GM19025 (cell line): ENCODE measurements at regions not wholly inside any gene's neighbourhood (a gene's known extent, or its start where the extent isn't known, plus 50 kb on each side); places are given as distances from the start of the nearest gene placed in this dataset.

ENCODE experiments used
- ATAC-seq: cut with Tn5 transposase; IDR thresholded peaks from one replicate; pipeline ENCODE4 v1.9.1; 2021; ENCODE audit warnings: mild to moderate bottlenecking, low read depth, moderate library complexity; ENCODE audit not compliant: unreplicated experiment

DNA sequence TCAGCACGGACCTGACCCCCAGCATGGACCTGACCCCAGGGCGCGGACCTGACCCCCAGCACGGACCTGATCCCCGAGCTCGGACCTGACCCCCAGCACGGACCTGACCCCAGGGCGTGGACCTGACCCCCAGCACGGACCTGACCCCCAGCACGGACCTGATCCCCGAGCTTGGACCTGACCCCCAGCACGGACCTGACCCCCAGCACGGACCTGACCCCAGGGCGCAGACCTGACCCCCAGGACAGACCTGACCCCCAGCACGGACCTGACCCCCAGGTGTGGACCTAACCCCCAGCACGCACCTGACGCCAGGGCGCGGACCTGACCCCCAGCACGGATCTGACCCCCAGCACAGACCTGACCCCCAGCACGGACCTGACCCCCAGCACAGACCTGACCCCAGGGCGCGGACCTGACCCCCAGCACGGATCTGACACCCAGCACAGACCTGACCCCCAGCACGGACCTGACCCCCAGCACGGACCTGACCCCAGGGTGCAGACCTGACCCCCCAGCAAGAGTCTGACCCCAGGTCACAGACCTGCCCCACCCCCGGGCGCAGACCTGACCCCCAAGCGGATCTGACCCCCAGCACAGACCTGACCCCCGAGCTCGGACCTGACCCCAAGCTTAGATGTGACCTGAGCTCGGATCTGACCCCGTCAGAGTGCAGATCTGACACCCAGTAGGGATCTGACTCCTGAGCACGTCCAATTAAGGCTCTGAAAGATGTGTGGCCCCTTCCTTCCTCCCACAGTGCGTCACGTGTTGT lies 98.7 kb downstream of the C16orf95 start:
- no peak for ATAC-seq

DNA sequence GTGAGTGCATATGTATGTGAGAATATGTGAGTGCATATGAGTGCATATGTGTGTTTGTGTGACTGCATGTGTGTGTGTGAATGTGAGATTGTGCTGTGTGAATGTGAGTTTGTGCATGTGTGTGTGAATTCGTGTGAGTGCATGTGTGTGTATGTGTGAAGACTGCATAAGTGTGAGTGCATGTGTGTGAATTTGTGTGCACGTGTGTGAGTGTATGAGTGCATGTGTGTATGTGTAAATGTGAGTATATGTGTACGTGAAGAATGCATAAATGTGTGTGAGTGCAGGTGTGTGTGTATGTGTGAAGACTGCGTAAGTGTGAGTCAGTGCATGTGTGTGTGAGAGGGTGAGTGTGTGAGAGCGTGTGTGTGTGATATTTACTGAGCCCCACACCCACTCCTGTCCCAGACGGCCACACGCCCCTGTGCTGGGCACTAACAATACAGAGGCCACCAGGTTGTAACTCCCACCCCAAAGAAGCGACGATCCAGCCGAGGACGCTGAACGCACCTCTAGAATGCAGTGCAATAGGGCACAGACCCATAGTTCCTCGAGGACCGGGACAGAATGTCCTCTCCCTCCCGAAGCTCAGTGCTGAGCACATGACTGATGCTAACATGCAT lies 97.8 kb downstream of the C16orf95 start:
- ATAC-seq, result no peak

DNA sequence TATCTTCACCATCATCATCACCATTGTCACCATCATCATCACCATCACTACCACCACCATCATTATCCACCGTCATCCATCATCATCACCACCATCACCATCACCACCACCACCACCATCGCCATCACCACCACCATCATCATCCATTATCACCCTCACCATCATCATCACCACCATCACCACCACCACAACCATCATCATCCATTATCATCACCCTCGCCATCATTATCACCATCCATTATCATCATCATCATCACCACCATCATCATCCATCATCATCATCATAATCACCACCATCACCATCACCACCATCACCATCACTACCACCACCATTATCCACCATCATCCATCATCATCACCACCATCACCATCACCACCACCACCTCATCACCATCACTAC lies 95.6 kb downstream of the C16orf95 start:
- ATAC-seq, result no peak

DNA sequence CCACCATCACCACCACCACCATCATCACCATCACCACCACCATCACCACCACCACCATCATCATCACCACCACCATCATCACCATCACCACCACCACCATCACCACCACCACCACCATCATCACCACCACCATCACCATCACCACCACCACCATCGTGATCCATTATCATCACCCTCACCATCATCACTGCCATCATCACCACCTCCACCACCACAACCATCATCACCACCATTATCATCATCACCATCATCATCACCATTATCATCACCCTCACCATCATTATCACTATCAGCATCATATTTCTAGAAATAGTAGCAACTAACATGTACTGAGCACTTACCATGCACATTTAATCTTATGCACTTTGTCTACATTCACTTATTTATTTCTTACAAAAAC lies 94.9 kb downstream of the C16orf95 start:
- ATAC-seq, result no peak

DNA sequence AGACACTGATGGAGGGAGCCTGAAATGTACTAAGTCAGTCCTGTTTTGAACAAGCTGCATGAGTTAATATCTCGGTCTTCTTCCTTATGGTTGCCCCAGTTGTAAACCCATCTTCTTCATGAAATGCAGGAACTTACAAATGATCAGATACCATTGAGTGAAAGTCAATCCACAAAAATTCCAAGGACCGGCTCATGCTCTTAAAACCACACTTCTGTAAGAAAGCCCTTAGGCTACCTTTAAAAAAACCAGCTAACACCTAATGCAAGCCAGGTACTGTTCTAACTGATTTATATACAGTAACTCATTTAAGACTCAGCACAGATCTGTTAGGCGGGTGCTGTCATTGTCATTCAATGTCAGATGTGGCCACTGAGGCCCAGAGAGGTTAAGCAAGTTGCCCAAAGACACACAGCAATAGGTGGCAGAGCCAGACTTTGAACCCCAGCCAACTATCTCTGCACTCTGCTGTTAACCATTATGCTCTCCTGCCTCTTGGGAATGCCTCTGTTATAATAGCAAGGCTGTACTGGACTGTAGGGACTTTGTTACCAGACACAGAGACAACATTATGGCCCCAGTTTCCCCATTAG lies 93.4 kb downstream of the C16orf95 start:
- no peak for ATAC-seq

DNA sequence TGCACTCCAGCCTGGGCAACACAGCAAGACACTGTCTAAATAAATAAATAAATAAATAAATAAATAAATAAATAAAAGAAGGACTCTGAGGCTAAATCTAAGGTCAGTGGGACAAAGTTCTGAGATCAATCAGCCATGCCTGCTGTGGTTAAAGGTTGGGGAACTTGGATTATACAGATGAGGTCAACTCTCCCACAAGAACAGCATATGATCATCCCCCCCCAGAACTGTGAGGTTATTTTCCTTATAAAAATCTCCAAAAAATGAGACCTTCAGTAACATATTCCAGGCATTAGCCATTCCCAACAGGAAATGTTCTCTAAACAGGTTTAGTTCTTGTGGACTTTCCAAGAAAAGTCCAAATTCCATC lies 90.3 kb downstream of the C16orf95 start:
- no peak for ATAC-seq

DNA sequence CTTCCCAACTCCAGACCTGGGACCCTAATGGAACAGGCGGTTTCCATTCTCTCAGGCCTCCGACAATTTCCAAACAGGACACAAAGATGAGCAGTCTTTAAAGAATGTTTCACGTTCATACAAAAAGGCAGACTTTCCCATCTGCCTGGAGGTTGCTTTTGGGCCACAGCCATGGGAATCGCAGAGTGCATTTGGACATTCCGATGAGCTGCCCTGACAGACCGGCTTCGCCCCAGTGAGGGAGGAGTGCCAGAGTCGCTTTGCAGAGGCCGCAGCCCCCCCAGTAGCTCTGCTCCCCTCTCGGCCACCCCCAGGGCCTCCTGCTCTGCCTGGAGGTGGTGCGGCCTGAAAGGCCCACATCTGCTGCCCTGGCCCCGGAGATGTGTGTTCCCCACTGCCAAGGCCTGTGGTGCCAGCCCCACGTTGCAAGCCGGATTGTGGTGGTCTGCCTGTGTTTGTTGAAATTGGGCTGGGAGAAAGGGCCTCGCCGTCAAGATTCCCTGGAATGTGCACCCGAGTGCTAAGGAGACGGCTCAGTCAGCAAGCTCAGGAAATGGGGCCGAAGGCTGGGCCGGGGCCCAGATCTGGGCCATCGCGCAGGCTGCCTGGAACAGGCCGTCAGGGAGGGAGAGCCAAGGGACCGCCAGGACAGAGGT lies 89.8 kb downstream of the C16orf95 start:
- no peak for ATAC-seq

DNA sequence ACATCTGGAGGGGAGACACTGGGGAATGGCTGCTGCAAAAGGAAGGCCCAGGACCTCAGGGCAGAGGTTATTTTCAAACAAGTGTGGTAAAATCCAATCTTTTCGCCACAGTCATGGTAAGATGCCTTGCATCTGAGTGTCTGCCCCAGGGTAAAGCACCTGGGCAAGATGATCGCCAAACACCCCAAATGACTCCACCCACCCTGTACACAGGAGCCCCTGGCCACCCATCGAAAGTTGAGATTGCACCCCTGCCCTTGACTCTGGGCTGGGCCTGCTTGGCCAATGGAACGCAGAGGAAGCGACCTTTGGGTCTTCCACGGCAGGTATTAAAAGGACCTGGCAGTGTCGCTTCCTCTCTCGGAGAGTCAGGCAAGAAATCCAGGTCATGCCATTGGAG lies 88.8 kb downstream of the C16orf95 start:
- no peak for ATAC-seq

DNA sequence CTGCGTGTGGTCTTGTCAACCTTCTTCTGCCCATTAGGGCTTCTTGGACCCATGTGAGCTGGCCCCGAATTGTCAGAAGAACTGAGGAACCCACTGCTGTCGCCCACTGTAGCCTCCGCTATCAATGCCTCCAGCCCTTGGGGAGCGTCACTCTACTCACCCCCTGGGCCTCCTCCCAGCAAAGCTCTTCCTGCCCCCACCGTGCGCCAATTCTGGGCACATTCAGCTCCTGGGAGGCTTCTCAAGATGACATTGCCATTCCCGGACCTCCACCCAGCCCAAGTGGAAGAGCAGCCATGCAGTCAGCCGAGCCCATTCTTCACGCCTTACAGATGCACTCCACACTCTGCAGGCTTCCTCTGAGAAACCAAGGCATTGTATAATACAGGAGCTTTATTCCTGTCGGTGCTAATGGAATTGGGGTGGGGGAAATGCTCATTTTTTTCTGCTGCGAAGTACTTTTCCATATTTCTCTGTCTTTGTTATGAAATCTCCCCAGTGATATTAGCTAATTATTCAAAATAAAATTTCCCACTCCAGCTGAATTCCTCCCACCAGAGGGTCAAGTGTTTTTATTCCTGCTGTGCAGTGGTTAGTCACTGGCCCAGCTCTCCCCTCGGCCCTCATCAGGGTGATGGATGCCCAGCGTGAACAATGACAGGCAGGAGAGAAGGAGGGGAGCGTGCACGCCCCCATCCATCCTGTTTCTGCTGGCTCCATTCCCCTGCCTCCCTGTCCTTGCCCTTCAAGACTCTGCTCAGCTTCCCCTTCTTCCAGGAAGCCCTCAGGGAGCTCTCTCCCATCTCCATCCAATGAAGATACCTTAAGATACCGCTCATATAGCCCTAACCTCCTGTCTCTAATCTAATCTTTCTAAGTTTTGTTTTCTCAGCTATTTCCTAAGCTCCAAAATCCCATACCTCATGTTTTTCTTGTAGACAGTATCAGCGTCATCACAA lies 87.7 kb downstream of the C16orf95 start:
- no peak for ATAC-seq

DNA sequence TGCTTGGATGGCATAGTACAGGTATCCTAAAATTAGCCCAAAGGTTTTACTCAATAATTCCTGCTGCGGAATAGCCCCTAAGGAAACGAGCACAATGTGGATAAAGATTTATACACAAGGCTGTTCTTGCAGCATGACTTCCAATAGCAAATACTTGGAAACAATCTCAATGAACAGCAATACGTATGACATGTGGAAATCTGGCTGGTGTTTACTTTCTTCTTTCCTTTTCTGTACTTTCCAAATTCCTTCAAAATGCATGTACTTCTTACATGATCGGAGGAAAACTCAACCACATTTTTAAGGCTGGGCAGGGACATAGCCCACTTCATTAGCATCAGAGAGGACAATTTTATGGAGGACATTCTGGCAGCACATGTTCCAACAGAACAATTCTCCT lies 86.6 kb downstream of the C16orf95 start:
- no peak for ATAC-seq

DNA sequence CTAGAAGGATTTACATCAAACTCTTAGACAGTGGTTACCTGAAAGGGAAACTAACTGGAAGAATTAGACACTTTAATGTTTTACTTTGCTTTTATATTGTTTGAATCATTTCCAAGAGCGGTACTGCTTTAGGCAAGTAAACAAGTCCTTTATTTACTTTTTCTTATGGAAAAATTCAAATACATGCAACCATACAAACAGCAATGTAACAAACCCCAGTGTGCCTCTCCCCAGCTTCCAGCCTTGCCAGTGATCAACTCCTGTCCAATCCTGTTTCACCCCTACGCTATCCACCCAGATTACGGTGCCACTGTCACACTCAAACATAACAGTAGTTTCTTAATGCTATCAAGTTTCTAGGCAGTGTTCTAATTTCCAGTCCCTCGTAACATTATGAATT lies 85.9 kb downstream of the C16orf95 start:
- ATAC-seq, result no peak

DNA sequence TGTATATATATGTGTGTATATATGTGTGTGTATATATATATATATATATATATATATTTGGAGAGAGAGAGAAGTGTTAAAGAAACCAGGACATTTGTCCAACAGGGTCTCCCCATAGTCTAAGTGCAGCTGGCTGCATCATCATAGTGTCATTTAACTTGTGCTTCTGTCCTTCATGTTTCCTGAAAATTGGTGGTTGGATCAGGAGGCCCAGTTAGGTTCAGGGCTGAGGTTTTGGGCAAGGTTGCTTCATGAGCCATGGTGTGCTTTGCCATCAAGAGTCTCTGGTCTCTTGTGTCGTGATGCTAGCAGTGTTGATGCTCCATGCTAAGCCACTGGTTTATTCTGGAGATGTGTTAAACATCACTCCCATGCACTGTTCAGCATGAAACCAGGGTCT lies 85.3 kb downstream of the C16orf95 start:
- no peak for ATAC-seq

DNA sequence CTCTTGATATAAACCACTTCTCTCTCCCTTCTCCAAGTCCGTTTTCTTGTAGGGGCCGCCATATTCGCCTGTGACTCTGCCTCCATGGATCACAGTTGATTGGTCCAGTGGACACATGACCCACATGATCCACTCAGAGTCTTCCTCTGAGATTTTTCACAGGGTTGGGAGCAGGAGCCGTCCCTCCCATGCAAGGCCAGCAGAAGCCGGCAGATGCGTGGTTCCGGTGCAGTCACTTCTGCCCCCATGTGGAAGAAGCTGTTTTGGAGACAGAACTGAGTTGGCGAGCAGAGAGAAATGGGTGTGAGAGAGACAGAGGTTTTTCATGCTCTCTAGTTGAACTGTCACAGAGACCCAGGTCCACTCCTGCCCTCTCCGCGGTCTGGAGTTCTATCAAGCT lies 83.3 kb downstream of the C16orf95 start:
- ATAC-seq, result no peak

DNA sequence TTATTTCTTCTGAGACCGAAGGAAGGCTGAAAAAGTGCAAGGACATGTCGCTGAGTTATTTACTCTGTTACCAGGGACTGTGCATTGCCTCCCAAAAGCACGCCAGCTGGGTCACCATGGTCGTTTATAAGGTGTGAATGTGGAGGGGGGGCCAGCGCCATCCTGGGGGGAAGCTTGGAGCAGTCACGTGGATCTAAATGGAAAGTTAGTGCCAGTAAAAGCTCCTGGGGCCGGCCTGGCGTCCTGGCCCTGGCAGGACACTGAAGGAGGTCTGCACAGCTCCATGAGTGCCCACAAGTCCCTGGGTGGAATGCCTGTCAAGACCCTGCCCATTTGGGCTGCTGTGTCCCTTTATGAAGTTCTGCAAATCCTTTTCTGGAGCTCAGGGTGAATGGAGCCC lies 82.6 kb downstream of the C16orf95 start:
- ATAC-seq, result no peak

DNA sequence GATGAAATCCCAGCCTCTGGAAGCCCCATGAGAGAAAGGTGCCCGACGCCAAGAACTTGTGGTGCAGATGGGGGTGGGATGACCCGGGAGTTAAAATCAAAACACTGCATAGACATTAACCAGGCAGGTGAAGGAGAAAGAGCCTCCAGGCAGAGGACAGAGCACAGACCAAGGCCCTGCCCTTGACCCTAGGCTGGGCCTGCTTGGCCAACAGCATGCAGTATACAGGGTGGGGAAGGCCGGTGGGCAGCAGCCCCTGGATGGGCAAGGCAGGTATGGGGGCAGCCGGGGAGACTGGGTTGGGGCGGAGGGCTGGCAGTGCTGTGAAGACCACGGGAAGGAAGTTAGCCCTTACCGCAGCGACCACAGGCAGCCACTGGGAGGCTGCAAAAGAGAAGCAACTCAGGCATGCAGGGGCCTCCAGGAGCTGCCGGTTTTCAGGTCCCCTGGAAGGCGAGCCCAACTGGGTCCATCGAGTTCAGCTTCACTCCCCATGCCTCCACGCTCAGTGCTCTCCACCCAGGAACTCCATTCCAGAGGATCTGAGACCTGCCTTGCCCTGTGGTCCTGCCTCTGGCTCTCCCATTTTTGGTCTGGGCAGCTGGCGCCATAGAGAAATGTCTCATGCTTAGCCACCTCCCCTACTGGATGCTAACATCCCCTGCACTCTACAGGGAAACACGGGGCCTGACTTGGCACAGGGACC lies 81.2 kb downstream of the C16orf95 start:
- ATAC-seq, result no peak

DNA sequence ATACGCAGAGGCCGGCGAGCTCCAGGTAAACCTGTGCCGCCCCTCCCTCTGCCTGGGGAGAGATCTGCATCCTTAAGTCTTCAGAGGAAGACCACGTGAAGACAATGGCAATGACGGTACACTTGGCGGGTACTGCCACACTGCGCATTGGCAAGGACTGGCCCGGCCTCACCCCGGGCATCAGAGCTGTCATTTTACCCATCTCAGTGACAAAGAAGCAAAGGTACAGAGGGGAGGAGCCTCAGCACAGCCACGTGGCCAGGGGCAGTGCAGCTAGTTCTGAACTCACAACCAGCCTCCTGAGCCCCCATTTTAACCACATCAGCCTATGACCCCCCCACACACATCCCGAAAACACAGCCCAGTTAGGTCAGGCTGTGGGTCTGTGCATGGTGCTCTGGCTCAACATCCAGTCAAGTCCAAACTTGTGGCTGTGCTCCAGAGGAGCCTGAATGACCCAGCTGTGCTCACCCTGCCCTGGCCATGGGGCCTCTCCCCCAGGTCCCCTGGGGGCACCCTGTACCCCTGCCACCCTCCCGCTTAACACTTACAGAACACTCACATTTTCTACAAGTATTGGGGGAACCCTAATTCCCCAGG lies 80.6 kb downstream of the C16orf95 start:
- ATAC-seq, result no peak

DNA sequence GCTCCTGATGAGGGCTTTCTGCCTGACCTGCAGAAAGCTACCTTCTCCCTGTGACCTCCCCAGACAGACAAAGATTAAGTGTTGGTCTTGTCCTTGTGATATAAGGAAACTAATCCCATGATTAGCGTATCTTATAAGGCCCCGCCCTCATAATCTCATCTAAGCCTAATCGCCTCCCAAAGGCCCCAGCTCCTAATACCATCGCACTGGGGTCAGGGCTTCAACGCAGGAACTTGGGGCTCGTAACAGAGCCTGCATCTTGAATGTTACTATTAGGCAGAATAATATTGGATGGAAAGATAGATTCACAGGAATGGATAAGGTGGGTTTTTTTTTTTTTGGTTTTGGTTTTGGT lies 78.9 kb downstream of the C16orf95 start:
- no peak for ATAC-seq

DNA sequence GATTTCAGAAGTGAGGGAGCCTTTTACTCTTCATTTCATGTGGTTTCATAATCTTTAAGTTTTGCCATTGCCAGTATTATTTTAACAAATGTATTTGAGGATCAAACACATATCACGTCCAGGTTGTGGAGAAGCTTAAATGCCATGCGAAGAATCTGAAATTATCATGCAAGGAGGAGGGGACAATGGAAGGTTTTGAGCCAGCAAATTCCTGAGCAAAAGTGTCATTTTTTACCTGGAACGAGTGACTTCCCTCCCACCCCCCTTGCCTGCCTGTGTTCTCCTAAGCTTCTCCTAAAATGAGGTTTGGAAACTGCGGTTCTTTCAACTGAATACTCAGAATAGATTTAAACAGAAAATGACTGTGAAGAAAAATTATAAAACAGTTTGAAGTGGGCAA lies 77.6 kb downstream of the C16orf95 start:
- ATAC-seq, result no peak
